Hippocampal formation (tissue), 2 donors: ENCODE measurements at regions not wholly inside any gene's neighbourhood (a gene's known extent, or its start where the extent isn't known, plus 50 kb on each side); places are given as distances from the start of the nearest gene placed in this dataset.
"Not testable (repeated sequence)": the region's sequence is repeated elsewhere in the genome, so short reads cannot be mapped to it uniquely, and the experiment has no call there.

ENCODE experiments used
- DNase-seq, 2 donors: peaks; one replicate each; lab custom pipeline; 2025; lab: John Stamatoyannopoulos, UW

DNA sequence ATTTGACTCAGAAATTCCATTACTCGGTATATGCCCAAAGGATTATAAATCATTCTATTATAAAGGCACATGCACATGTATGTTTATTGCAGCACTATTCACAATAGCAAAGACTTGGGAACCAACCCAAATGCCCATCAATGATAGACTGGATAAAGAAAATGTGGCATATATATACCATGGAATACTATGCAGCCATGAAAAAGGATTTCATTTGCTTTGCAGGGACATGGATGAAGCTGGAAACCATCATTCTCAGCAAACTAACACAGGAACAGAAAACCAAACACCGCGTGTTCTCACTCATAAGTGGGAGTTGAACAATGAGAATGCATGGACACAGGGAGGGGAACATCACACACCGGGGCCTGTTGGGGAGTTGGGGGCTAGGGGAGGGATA is 1297.1 kb downstream of the TBC1D22A start:
- DNase-seq: not testable (repeated sequence)

GRCh38 chr22:48057116-48057835 is 1294.8 kb downstream of the TBC1D22A start:
- DNase-seq: no peak

DNA sequence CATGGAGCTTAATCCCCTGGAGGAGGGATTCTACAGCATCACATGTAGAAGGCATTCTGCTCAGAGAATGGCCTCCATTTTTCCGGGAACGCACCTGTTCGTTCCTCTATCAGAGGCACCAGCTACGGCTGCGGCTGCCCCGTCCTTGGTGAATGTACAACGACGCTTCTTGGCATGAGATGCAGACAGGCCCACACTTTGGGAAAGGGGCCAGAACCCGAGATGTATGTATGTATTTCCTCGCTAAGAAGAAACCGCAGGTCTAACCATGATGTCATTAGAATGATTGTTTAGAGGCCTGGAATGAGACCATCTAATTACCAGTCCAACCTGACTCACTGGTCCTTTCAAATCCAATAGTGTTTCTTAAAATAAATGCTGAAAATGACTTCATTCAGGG is 1293.4 kb downstream of the TBC1D22A start:
- DNase-seq: no peak

DNA sequence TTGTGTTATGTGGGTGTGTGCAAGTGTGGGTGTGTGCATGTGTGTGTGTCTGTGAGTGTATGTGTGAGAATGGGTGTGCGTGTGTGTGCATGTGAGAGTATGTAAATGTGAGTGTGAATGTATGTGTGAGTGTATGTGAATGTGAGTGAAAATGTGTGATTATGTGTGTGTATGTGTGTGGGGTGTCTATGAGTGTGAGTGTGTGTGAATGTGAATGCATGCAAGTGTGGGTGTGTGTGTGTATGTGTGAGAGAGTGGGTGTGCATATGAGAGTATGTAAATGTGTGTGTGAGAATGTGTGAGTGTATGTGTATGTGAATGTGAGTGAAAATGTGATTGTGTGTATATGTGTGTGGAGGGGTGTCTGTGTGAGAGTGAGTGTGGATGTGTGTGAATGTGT is 1292.7 kb downstream of the TBC1D22A start:
- no peak for DNase-seq

GRCh38 chr22:48054596-48054995 is 1292.1 kb downstream of the TBC1D22A start:
- DNase-seq: no peak

- no peak for DNase-seq
These were observed 1291.5 kb downstream of the TBC1D22A start for GRCh38 chr22:48053973-48054372.

DNA sequence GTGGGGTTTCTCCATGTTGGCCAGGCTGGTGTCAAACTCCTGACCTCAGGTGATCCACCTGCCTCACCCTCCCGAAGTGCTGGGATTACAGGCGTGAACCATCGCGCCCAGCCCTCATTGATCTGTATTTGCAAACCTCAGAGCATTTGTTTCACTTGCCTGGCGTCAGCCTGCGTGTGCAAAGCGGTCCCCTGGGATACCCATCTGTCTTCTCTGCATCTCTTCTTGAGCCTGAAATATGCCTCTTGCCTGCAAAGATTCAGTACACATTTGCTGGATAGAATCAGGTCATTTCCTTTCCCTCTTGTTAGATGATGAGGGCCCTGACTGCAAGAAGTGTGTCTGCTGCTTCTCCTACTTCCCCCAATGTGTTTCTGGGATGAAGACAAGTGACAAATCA is 1291.0 kb downstream of the TBC1D22A start:
- DNase-seq: no peak

- DNase-seq: no peak
These were observed 1290.1 kb downstream of the TBC1D22A start for GRCh38 chr22:48052621-48052890.

DNA sequence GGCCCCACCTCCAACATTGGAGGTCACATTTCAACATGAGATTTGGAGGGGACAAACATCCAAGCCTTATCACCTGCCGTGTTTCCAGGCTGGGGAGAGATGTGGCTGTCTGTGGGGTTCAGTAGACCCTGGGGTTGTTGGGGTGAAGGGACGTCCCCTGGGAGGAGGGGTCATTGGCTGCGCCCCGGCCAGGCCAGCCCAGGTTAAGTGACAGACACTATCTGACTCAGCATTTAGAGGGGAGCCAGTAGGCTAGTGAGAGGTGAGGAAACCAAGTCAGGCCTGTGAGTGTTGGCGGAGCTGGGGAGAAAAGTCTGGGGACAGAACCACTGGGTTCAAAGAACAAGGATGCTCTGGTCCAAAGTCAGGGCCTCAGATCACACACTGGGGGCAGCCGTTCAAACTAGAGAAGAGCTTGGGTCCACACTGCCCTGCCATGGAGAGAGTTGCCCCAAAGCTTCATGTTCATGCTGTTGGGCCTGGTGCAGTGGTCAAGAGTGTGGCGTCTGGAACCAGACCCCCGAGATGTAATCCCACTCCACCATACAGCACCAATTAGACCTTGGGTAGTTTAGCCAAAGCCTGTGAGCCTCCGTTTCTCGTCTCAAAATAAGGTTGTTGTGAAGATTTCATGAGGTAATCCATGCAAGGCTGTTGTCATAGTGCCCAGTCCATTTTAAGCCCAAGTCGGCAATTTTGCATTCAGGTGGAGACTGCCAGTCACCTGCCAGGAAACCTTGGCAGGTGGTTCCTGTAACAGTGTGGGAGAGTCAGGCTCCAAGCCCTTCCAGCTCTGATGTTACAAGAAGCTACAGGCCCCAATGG is 1289.6 kb downstream of the TBC1D22A start:
- no peak for DNase-seq

- DNase-seq: no peak
These were observed 1288.4 kb downstream of the TBC1D22A start for GRCh38 chr22:48050836-48051235.

GRCh38 chr22:48049116-48049515 is 1286.7 kb downstream of the TBC1D22A start:
- no peak for DNase-seq

DNA sequence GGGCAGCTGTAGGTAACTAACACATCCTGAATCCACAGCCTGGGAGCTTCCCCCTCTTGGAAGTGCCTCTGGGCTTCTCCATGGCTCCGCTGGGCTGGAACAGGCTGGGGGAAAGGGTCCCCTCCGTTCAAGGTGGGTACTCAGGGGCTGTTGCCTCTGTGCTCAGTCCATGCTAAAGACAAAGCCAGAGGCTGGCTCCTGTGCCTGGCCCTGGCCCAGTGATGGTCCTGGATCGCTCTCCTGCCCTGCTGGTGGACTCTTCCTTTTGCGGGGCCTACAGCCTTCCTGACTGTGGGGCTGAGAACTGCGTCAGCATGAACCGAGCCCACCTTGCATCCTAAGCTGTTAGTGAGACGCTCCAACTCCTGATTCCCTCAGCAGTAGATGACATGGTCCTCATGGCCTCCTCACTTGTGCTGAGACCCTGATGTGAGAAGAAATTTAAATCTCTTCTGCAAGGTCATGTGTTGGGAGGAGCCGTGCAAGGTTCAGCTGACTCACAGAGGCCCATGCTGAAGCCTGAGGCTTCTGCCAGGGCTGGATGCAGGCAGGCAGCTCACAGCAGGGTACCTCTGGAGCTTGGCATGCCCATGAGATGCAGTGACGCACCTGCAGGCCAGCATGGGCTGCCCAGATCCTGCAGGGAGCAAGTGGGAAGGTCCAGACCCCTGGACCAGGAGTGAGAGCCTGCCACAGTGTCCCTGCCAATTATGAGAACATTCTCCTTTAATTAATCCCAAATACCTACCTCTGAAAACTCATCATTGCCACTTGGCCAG is 1285.5 kb downstream of the TBC1D22A start:
- no peak for DNase-seq

- DNase-seq: no peak
These were observed 1282.9 kb downstream of the TBC1D22A start for GRCh38 chr22:48045369-48045768.

DNA sequence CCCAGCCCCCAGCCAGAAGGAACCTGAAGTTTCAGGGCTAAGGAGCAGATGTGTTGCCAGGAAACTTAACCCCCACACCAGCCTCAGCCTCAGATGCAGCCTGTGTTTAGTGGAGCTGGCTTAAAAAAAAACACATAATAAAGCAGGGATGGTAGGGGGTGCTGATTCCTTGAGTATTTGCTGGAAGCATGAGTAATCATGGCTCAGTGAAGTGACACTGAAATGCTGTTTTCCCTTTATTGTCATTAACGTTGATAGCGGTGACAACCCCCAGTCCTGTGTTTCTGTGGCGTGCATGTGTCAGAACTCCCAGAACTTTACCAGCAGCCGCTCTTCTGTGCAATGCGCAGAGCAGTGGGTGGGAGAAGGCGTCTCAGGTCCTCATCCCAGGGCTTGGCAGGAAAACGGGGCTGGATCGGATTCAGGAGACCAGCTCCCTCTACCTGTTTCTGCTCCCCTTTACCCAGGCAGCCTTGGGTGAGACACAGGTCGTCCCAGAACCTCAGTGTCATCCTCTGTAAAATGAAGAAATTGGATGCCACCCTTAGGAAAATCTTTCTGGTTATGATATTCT is 1282.1 kb downstream of the TBC1D22A start:
- DNase-seq: no peak

DNA sequence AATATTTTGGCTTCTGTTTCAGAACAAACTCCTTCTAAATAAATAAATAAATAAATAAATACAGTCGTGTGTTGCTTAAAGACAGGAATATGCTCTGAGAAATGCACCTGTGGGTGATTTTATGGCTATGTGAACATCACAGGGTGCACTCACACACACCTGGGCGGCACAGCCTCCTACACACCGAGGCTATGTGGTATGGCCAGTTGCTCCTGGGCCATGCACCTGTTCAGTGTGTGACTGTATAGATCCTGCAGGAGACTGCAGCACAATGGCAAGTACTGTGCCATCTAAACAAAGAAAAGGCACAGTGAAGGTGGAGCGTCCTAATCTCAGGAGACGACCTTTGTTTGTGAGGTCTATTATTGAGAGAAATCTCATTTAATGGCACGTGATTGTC is 1281.1 kb downstream of the TBC1D22A start:
- DNase-seq: no peak

GRCh38 chr22:48042621-48043395 is 1280.4 kb downstream of the TBC1D22A start:
- DNase-seq: no peak

DNA sequence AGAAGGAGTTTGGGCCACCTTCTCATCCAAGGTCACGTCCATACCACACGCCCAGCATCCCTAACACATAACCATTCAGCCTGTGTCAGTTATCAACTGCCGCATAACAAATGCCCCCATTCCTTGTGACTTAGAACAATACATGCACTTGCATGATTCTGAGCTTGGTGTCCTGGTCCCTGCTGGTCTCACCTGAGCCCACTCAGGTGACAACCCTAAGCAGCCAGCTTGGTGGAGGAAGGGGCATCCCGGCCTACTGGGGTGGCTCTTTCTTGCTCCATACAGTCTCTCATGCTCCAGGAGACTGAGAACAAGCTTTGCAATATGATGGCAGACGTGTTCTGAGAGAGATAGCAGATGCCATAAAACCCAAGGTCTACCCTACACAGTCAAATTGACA is 1276.9 kb downstream of the TBC1D22A start:
- DNase-seq: no peak

DNA sequence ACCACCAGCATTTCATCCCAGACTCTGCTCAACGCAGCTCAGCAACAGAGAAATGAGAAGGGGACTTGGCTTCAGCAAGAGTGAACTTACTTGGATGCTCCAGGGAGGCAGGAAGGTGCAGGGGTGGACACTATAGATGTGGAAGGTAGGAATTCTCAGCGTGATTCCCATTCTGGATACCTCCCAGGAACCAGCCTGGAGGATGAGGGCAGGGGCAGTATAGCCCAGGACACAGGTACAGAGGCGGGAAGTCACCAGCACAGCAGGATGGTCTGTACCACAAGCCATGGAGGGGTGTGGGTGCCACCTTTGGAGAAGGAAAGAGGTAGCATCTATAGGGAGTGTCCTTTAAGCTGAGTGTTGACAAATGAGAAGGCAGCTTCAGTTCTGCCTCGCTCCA is 1275.2 kb downstream of the TBC1D22A start:
- DNase-seq: no peak

- DNase-seq: no peak
These were observed 1273.4 kb downstream of the TBC1D22A start for GRCh38 chr22:48035897-48036296.

DNA sequence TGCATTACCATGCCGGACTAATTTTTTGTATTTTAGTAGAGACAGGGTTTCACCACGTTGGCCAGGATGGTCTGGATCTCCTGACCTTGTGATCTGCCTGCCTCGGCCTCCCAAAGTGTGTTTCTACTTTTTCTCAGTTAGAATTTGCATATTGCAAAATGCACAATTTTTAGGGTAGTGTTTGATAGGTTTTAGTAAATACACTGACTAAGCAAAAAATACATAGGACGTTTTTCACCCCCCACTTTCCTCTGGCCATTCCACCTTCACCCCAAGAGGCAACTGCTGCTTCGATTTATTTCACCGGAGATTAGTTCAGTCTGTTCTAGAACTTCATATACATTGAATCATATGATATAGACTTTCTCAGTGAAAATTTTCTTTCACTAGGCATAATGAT is 1269.1 kb downstream of the TBC1D22A start:
- DNase-seq: no peak

DNA sequence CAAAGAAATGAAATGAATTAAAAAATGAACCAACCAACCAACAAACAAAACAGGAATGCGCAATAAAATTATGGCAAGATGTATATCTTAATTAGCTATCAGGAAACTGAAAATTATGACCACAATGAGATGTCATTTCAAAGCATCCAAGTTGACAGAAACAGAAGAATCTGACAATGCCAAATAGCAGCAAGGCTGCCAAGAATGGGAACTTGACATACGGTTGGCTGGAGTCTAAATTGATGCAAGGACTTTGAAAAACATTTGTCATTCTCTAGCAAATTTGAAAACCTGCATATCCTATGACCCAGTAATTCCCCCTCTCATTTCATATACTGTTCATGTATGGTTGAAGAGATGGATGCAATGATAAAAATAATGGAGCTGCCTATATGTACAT is 1262.6 kb downstream of the TBC1D22A start:
- DNase-seq: no peak

DNA sequence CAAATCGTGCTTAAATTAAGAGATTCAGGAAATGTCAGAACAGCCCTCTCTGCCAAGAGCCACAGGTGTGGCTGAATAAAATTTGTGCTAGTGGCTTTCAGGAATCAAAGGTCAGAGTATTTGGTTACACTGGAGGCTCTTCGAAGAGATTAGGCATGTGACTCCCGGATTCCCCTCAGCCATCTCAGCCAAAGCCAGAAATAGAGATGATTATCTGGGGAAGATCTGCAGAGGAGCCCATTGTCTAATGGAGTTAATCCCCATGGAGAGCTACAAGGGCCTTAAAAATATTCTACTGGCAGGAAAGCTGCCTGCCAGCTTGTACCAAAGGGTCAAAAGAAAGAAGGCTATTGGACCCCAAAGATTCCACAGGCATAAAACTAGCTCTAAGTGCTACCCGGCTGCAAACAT is 1259.5 kb downstream of the TBC1D22A start:
- no peak for DNase-seq
